ENCODE measurements at regions not wholly inside any gene's neighbourhood (a gene's known extent, or its start where the extent isn't known, plus 50 kb on each side); places are given as distances from the start of the nearest gene placed in this dataset.
"Not testable (repeated sequence)": the region's sequence is repeated elsewhere in the genome, so short reads cannot be mapped to it uniquely, and the experiment has no call there.

DNA sequence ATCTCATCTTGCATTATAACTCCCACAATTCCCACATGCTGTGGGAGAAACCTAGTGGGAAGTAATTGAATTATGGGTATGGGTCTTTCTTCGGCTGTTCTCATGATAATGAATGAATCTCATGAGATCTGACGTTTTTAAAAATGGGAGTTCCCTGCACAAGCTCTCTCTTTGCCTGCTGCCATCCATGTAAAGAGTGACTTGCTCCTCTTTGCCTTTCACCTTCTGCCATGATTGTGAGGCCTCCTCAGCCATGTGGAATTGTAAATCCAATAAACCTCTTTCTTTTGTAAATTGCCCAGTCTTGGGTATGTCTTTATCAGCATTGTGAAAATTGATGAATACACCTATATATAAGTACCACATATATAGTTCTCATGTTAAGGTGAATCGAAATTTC lies 961.7 kb upstream of the COX7C start:
- DNase-seq (ENCODE audit: low read depth in 2 of 2), result no peak

DNA sequence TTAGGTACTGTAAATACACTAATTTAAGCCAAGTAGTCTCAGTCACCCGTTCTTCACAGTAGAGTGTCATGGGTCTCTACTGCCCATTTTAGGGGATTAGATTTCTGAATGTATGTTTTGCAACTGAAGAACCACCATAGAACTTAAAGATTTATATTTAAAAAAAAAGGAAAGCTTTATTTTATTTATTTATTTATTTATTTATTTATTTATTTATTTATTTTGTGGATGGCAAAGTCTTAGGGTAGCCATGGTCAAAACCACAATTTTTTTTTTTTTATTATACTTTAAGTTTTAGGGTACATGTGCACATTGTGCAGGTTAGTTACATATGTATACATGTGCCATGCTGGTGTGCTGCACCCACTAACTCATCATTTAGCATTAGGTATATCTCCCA lies 960.4 kb upstream of the COX7C start:
- DNase-seq (ENCODE audit: low read depth in 2 of 2), result not testable (repeated sequence)

DNA sequence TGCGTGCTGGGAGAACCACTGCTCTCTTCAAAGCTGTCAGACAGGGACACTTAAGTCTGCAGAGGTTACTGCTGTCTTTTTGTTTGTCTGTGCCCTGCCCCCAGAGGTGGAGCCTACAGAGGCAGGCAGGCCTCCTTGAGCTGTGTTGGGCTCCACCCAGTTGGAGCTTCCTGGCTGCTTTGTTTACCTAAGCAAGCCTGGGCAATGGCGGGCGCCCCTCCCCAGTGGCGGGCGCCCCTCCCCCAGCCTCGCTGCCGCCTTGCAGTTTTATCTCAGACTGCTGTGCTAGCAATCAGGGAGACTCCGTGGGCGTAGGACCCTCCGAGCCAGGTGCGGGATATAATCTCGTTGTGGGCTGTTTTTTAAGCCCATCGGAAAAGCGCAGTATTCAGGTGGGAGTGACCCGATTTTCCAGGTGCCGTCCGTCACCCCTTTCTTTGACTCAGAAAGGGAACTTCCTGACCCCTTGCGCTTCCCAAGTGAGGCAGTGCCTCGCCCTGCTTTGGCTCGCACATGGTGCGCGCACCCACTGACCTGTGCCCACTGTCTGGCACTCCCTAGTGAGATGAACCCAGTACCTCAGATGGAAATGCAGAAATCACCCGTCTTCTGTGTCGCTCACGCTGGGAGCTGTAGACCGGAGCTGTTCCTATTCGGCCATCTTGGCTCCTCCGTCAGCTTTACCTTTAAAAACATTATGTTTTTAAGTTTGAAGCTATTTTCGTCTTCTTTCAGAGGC lies 954.6 kb upstream of the COX7C start:
- DNase-seq (ENCODE audit: low read depth in 2 of 2), result not testable (repeated sequence)

DNA sequence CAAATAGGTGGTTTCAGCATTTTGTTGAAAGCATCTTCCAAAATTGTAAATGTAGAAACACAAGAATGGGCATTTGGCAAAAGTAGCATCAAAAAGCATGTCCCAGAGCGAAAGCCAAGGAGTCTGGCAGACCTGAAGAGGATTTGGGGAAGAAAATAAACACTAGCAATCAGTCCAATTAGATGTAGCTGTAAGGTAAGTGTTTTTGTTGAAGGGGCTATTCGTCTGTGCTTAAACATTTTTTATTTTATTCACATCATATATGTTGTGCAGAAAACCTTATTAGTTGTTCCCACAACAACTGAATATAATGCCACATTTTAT lies 954.1 kb upstream of the COX7C start:
- DNase-seq (ENCODE audit: low read depth in 2 of 2), result no peak

DNA sequence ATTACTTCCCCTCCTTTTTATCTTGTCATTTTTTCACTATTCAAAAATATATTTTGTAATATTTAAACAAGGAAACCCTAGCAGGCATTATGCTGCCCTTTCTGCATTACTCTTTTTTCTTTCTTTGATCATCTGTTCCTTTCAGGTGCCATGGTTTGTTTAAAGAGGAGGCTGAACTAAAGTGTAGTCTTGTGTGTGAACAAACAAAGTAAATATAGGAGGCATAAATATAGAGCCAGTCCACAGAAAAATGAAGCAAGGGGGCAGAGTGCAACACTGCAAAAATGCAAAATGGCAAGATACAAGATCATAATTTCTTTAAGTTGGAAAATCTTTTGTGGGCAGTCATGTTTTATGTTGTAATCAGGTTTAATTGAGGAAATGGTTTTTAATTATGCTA lies 947.3 kb upstream of the COX7C start:
- no peak for DNase-seq (ENCODE audit: low read depth in 2 of 2)

DNA sequence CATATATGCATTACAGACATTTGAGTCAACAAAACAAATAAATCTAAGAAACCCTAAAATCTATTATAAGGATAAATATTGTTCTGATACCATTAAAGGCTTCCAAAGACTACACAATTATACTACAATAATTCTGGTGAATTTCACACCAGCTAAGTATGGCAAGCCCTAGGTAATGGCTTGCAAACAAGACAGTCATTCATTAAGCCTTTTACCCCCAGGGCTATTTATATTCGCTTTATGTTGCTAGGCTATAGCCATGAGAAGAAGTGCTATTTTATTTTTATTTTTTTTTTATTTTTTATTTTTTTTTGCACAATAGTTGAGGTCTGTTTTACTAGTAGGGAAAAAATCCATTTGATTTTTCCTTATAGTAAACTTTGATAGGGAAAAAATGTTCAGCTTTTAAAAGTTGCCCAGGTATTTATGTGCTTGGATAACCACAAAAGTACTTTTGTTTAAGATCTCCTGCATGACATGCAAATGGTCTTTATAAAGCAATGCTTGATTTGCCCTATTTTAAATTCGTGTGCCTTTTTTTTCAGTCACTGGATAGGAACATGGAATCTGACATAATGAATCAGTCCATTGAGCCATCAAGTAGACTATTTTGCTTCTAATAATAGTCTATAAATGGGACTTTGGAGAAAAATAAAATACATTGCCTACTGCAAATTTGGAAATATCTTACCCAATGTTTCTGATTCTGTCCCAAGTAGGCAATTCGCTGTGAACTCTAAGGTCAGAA lies 946.3 kb upstream of the COX7C start:
- DNase-seq (ENCODE audit: low read depth in 2 of 2), result no peak

DNA sequence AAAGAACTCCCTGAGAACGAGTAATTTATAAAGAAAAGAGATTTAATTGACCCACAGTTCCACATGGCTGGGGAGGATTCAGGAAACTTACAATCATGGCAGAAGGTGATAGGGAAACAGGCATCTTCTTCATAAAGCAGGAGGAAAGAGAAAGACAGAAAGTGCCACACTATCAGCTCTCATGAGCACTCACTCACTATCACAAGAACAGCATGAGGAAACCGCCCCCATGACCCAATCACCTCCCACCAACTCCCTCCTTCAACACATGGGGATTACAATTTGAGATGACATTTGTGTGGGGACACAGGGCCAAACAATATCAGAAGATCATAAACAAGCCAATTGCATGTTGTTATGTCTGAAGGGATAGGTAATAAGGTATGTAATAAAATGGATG lies 935.9 kb upstream of the COX7C start:
- no peak for DNase-seq (ENCODE audit: low read depth in 2 of 2)

DNA sequence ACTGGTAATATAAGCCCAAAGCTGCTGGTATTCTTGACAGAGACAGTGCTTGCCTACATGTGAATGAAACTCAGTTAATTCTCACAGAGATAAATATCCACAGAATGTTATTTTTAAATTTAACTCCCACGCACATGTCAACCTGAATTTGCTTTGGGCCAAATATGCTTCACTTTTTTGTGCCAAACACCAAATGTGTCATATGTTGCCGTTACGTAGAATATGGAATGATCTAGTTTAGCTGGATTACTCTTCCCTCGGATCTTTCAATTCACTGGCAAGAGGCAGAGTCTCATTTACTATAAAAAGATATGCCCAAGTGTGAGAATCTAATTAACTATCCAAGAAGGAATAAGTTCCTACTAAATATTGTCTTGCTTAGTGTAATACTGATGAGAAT lies 933.4 kb upstream of the COX7C start:
- DNase-seq (ENCODE audit: low read depth in 2 of 2), result no peak

DNA sequence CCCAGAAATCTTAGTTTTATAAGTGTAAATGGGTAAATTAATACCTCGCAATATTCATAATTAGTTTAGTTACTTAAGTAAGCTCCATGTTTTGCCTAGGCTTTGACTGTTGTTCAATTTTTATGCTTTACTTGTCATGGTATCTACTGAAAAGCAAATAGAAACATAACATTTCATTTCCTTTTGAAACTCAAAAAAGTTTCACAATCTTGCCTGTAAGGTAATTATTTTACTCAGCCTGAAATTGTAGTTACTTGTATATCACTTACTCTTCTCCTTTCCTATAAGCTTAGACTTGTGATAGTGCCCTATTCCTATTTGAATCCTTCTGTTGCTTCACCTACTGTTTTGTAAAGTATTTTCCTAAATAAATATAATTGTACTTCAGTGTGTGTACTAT lies 914.4 kb upstream of the COX7C start:
- DNase-seq (ENCODE audit: low read depth in 2 of 2), result no peak

DNA sequence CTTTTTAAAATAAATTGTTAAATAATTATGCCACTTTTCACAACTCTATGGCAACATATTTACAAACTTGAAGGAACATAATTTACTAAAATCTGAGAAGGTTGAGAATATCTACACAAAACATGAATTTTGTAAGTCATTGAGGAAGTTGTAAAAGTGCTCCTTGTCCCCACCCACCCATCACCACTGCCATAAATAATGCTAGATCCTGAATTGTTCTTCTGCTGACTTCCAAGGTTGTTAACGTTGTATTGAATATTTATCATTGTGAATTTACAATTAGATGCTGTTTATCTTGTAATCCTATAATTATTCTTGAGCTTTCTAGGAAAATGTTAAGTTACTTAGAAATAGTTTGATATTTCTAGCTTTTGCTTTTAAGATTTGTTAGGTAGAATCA lies 908.0 kb upstream of the COX7C start:
- DNase-seq (ENCODE audit: low read depth in 2 of 2), result no peak

DNA sequence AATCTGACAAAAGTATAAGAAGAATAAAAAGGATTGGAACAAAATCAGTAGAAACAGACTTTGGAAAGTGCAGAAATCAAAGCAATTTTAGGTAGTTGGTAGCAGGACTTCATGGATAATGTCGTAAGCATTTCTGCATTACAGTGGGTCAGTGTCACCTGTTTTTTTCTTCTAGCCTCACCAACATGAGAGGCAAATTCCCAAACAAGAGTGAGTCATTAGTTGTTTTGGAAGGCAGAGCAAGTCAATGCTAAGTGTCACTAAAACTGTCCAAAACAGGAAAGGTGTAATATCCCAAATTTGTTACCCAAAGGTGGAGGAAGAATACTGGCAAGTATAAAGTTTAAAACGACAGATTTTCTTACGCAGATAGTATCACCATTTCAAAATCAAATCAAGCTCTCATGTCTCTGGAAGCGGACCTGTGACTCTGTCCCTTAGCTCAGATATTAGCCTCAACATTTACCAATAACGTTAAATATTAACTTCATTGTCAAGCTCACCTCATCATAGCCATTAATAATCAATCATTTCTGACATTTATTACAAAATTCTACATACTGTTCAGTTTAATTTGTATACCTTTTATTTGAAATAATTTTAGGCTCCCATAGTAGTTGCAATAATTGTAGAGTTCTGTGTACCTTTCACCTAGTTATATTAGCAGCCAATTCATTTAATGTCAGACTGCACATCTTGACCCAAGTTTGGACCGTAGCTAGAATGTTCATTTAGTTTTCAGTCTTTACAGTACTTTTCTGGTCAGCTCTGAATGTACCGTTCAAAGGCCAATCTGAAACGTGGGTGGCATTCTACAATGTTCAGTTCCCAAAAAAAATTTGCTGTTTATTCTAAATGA lies 901.2 kb upstream of the COX7C start:
- no peak for DNase-seq (ENCODE audit: low read depth in 2 of 2)

DNA sequence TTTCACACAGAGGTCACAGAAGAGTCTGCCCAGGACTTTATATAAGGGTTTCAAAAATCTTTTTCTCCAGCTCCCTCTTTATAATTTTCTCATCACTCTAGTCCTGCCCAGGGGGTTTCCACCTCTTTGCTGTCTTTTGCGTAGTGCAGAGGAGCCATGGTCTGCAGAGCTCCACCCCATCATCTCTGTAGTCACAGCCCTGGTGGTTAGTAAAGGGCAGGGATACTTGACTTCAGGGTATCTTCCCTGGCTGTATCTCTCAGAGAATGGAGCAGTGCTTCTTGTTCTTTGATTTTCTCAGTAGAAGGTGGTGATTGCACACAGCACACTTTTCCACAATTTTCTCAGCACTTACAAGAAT lies 900.6 kb upstream of the COX7C start:
- no peak for DNase-seq (ENCODE audit: low read depth in 2 of 2)

DNA sequence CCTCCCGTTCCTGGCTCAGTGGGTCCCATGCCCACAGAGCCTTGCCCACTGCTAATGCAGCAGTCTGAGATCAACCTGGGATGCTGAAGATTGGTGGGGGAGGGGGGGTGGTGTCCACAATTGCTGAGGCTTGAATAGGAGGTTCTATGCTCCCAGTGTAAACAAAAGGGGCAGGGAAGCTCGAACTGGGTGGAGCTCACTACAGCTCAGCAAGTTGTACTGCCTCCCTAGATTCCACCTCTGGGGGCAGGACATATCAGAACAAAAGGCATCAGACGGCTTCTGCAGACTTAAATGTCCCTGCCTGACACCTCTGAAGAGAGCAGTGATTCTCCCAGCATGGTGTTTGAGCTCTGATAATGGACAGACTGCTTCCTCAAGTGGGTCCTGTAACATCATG lies 885.6 kb upstream of the COX7C start:
- DNase-seq (ENCODE audit: low read depth in 2 of 2), result no peak

DNA sequence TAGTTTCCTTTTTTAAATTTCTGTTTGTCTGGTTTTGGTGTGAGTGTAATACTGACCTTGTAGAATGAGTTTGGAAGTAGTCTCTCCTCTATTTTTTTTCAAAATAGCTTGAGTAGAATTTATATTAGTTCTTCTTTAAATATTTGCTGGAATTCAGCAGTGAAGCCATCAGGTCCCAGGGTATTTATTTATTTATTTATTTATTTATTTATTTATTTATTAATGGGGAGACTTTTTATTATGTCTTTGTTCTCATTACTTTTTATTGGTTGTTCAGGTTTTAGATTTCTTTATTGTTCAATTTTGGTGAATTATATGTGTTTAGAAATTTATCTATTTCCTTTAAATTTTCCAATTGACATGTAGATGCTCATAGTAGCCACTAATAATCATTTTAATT lies 875.8 kb upstream of the COX7C start:
- DNase-seq (ENCODE audit: low read depth in 2 of 2), result no peak

DNA sequence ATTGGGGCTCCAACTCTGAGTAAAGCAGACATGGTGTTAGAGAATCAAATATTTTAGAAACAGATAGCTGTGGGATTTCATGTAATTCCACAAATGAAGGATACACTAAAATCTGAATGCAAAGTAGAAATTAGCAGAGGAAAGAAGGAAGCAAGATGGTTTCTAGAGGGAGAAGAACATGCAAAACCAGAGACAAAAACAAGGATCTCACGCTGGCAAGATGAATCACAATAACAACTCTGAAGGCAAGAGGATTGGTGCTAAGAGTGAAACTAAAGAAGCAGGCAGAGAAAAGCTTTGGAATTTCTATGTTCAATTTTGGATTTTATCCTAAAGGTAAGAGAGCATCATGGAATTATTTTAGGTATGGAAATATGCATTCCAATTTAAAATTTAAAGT lies 857.2 kb upstream of the COX7C start:
- DNase-seq (ENCODE audit: low read depth in 2 of 2), result no peak

DNA sequence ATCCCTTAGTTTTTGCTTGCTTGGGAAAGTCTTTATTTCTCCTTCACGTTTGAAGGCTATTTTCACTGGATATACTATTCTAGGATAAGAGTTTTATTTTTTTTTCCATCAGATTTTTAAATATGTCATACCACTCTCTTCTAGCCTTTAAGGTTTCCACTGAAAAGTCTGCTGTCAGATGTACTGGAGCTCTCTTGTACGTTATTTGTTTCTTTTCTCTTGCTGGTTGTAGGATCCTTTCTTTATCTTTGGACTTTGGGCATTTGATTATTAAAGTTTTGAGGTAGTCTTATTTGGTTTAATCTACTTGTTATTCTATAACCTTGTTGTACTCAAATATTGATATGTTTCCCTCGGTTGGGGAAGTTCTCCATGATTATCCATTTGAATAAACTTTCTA lies 848.4 kb upstream of the COX7C start:
- DNase-seq (ENCODE audit: low read depth in 2 of 2), result no peak

DNA sequence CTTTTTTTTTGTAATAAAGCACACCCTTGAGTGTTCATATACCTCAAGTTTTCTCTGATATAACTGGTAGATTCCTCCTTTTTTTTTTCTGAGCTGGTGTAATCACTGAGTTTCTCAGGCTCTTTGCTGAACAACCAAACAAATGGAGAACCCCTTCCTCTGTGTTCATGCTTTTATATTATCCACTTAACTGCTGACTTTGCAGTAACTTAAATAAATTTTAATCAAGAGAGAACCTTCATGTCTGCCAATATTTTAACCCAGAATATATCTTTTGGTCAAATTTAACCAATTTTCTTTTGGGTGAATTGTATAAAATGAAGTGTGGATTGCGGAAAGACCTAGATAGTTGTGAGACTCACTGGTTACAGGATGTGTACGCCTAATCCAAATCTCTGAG lies 833.0 kb upstream of the COX7C start:
- DNase-seq (ENCODE audit: low read depth in 2 of 2), result no peak

DNA sequence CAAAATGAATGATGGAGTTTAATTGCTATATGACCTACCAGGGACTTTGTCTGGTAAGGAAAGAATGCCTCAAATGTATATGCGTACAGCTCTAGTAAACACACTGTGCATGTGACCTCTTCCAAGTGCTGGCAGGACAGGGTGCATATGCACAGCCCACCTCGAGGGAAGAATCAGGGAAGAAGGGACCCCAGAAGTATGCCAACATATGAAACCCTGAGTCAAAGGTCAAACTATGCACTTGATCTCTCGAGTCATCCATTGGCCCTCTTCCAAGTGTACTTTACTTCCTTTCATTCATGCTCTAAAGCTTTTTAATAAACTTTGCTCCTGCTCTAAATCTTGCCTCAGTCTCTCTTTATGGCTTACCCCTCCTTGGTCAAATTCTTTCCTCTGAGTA lies 804.6 kb upstream of the COX7C start:
- no peak for DNase-seq (ENCODE audit: low read depth in 2 of 2)

DNA sequence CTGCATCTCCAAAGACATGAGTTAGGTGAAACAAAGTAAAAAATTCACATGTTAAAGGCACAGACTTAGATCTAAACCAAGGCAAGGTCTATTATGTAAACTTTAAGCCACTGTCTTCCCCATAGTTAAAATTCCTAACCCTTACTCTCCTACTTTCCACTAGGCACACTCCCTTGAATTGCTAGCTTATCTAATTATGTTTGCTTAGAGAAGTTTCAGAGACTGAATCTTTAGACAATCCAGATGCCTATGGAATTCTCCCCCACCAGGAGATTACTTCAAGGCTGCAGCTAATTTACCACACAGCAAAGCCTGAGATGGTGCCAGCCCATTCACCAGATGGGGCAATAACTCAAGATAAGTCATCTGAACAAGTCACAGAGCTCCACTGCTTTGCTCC lies 803.1 kb upstream of the COX7C start:
- DNase-seq (ENCODE audit: low read depth in 2 of 2), result no peak

DNA sequence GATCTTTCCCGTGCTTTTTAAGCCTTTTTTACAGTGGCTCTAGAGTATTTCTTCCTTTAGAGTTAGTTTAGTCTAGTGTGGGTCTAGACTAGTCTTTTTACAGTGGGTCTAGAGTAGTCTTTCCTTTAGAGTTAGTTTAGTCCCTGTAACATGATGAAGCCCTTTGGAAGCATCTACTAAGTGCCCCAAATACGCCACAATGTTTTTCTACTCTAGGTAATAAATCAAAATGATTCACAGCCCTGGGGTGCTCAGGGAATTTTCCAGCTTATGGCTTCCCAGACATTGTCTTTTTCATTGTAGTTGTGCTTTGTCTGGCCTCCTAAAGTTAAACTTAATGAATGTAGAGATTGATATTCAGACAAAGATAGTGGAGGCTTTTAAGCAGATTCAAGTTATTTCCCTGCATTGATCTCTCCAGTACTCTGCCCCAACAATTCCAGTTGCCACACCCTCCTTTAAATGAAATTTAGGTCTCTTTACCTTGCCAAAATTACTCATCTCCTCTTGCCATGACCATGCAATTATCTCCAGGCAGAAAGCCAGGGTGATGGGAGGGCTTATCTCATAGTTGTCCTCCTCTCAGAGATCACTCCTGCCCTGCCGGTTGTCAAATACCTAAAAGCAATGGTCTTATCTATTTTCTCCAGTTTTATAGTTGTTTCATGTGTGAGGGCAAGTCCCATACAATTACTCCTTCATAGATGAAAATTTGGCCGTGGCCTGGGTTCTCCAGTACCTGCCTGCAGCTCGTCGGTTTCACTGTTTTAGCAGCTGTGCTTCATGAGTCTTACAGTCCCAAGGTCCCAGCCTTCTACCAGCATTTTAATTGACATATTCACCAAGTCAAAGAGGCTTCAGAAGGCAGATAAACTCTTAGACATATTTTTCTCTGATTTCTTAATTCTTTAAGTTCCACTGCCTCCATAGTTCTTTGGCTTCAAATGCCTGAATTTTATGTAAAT lies 794.0 kb upstream of the COX7C start:
- DNase-seq (ENCODE audit: low read depth in 2 of 2), result no peak

DNA sequence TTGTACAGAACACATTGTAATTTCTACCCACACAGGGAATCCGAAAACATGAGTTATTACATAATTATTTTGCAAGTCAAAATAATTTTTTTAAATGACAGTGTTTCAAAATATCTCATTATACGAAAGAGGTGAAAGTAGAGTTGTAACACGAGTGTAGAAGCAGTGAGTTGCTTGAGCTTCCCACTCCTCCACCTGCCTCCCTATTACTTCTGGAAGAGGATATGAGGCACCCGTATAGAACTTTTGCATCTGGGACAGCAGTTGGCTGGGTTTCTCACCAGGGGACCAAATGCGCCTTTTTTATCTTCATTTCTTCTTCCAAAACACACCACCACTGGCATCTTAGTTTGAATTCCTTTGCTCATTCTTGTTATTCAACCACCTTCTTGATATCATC lies 779.0 kb upstream of the COX7C start:
- no peak for DNase-seq (ENCODE audit: low read depth in 2 of 2)

DNA sequence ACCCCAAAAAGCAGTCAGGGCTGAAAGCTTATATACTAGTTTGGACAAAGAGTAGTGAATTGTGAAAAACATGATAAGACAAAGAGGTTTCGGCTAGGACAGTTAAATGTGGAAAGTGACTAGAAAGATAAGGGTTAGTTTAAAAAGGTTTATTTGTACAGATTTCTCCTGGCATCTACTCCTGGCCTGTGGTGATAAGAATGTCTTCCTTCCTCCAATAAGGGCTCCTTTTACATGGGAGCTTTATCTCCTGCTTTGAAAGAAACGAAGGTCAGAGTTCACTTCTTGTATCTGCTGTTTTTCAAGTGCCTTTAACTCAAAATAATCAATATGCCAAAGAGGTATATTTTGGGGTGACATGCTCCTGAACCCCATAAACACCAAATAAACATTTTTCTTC lies 776.1 kb upstream of the COX7C start:
- DNase-seq (ENCODE audit: low read depth in 2 of 2), result no peak

Measured in fibroblast of skin of left quadriceps (primary cell).